ENCODE measurements at regions not wholly inside any gene's neighbourhood (a gene's known extent, or its start where the extent isn't known, plus 50 kb on each side); places are given as distances from the start of the nearest gene placed in this dataset.

GRCh38 chr6:110044622-110045021 is 66.5 kb downstream of the GPR6 start:
- TF ChIP-seq, protein P1, sequence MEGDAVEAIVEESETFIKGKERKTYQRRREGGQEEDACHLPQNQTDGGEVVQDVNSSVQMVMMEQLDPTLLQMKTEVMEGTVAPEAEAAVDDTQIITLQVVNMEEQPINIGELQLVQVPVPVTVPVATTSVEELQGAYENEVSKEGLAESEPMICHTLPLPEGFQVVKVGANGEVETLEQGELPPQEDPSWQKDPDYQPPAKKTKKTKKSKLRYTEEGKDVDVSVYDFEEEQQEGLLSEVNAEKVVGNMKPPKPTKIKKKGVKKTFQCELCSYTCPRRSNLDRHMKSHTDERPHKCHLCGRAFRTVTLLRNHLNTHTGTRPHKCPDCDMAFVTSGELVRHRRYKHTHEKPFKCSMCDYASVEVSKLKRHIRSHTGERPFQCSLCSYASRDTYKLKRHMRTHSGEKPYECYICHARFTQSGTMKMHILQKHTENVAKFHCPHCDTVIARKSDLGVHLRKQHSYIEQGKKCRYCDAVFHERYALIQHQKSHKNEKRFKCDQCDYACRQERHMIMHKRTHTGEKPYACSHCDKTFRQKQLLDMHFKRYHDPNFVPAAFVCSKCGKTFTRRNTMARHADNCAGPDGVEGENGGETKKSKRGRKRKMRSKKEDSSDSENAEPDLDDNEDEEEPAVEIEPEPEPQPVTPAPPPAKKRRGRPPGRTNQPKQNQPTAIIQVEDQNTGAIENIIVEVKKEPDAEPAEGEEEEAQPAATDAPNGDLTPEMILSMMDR (IDR thresholded peaks at IDR 0.05; ENCODE audit: low read depth, low read length): no peak
- no peak for TF ChIP-seq MYC (IDR thresholded peaks at IDR 0.05; ENCODE audit: low read depth, low read length)
- TF ChIP-seq POLR2A (IDR thresholded peaks at IDR 0.05; ENCODE audit: extremely low read depth, insufficient read length): no peak
